ENCODE measurements at regions not wholly inside any gene's neighbourhood (a gene's known extent, or its start where the extent isn't known, plus 50 kb on each side); places are given as distances from the start of the nearest gene placed in this dataset.

DNA sequence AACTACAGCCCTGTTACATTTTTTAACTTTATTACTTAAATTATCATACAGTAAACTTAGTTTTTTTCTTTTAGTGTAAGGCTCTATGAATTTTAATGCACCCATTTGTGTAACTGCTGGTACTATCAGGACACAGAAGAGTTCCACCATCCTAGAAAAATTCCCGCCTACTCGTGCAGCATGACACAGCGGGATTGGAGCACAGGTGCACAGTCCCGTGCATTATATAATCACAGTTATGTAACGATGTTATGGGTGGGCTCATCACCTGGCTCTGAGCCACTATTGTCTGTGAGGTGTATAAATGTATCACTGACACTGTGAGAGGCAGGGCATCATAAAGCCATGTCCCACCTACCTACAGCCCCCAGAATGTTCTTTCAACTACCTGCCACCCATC lies 80.7 kb downstream of the DRD1 start:
- H3K36me3 ChIP-seq (replicated peaks; ENCODE audit: control insufficient read depth, insufficient read depth, low read length), result no peaks in the 10 kb centered on the region
- H3K4me3 ChIP-seq (ENCODE audit: insufficient read depth, low read depth, low read length), result no peak overlapping the region
- no peak for DNase-seq
- H3K27me3 ChIP-seq (ENCODE audit: control insufficient read depth, insufficient read depth, low read length), result no peaks in the 10 kb centered on the region

DNA sequence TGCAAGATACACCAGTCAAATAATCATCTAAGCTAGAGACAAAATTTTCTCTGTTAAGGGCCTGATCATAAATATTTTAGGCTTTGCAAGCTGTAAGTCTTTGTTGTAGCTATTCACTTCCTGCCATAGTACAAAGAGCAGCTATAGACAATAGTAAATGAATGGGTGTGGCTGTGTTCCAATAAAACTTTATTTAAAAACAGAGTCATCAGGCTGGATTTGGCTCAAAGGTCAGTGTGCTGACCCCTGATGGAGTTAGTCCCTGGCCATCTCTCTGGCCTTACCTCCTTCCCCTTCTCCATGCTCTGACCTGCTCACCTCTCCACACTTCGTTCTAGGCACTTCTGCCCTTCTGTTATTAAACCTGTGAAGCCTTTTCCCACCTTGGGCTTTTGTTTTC lies 86.0 kb downstream of the DRD1 start:
- no peak for DNase-seq
- H3K27me3 ChIP-seq (ENCODE audit: control insufficient read depth, insufficient read depth, low read length), result no peaks in the 10 kb centered on the region
- no peak overlapping the region for H3K4me3 ChIP-seq (ENCODE audit: insufficient read depth, low read depth, low read length)
- no peaks in the 10 kb centered on the region for H3K36me3 ChIP-seq (replicated peaks; ENCODE audit: control insufficient read depth, insufficient read depth, low read length)

DNA sequence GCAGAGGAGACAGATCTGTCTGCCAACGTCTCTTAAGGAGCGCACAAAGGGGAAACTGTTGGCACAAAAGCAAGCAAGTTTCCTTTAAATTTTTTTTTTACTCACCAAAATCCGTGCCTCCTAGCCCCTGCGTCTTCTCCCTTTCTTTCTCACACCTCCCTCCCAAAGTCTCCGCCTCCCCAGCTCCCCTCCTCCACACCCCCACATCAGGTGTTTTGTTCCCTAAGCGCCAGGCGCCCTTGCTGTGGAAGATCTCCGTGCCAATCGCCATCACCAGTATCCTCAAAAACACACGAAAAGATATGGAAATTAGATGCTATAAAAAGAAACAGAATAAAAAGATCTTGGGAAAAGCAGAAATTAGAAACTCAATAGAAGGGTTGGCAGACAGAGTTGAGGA lies 87.6 kb downstream of the DRD1 start:
- Histone ChIP-seq H3K36me3 (replicated peaks; ENCODE audit: control insufficient read depth, insufficient read depth, low read length) (no peaks in the 10 kb centered on the region), H3K4me3 (ENCODE audit: insufficient read depth, low read depth, low read length) (no peak overlapping the region), H3K27me3 (ENCODE audit: control insufficient read depth, insufficient read depth, low read length) (no peaks in the 10 kb centered on the region)
- no peak for DNase-seq

DNA sequence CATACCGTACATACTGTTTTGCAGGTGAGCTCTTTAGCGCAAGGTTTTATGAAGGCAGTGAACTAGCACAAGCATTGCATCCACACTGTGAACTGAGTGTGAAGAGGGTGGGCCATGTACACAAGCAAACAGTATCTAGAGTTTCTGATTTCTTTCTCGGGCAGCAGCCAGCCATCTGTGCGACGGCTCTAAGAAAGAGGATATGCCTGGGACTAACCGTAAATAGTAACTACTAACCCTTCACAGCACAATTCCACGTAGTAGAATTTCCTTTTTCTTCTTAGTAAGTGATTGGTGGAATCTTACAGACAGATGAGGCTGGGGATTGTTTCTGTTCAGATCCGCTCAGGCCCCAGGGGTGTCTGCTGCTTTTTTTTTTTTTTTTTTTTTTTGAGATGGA lies 89.0 kb downstream of the DRD1 start:
- Histone ChIP-seq H3K27me3 (ENCODE audit: control insufficient read depth, insufficient read depth, low read length) (no peaks in the 10 kb centered on the region), H3K4me3 (ENCODE audit: insufficient read depth, low read depth, low read length) (no peak overlapping the region), H3K36me3 (replicated peaks; ENCODE audit: control insufficient read depth, insufficient read depth, low read length) (no peaks in the 10 kb centered on the region)
- DNase-seq, result no peak

DNA sequence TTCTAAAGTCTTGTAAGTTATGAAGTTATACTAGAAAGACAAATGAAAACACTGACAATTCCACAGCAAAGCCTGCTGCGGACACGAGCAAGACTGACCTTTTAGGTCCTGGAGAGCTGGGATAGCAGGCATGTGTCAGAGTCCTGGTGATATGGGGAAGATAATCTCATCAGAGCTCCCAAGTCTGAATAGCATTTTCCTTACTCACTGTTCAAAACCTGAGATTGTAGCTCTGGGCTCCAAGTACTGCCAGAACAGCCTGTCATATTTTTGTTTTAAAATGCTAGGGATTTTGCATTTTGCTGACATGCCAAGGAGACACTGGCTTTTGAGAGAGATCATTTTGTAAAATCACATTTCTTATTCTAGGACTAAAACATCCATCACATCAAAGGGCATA lies 90.1 kb downstream of the DRD1 start:
- 0 out of 2 replicates have a peak, but pooled peaks cover 1% of the 10 kb centered on the region for H3K27me3 ChIP-seq (ENCODE audit: control insufficient read depth, insufficient read depth, low read length)
- no peaks in the 10 kb centered on the region for H3K36me3 ChIP-seq (replicated peaks; ENCODE audit: control insufficient read depth, insufficient read depth, low read length)
- DNase-seq, result no peak
- no peak overlapping the region for H3K4me3 ChIP-seq (ENCODE audit: insufficient read depth, low read depth, low read length)

DNA sequence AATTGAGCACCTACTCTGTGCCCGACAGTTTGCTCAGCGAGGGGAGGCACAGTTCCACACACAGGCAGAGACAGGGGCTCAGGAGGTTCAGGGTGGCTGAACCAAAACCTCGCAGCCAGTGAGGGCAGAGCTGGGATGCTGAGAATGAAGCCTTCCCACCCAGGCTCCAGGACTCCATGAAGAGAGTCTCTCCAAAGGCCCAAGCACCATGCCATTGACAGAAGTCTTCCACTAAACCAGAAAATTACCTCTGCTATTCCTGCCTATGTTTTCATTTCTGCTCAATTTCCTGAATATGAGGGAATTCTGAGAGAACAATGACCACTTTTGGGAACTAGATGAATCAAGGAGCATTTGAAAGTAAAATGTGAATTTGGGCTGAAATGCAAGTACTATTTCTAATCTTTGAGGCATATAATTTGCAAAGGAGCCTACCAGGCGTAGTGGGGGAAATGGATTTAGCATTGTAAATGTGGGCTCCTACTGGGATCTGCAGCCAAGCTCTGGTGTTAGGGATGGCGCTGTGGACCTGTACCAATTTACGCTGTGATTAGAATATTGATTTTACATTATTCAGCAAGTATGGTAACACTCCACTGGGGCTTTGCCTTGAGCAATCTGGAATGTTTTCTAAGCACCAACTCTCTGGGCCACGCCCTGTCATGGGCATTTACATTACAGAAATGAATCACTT lies 91.9 kb downstream of the DRD1 start:
- H3K27me3 ChIP-seq (ENCODE audit: control insufficient read depth, insufficient read depth, low read length), result 0 out of 2 replicates have a peak, but pooled peaks cover 1% of the 10 kb centered on the region
- H3K36me3 ChIP-seq (replicated peaks; ENCODE audit: control insufficient read depth, insufficient read depth, low read length), result no peaks in the 10 kb centered on the region
- DNase-seq, result no peak
- H3K4me3 ChIP-seq (ENCODE audit: insufficient read depth, low read depth, low read length), result no peak overlapping the region

DNA sequence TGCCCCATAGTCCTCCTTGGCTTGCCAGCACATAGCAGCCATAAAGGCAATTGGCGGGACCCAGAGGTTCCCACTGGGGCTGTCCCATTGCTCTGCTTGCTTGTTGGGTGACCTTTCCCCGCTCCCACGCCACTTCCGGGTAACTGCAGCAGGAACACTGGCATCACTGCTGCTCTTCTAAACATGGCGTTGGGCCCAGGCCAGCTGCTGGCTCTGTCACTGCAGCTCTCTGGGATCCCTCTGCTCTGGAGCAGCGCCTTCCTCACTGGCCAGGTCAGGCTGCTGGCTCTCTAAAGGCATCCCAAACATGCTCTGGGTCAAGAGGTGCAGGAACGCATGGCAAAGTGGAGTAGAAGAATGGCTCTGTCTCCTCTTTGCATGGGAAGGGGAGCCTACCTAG lies 92.9 kb downstream of the DRD1 start:
- DNase-seq, result no peak
- H3K27me3 ChIP-seq (ENCODE audit: control insufficient read depth, insufficient read depth, low read length), result 0 out of 2 replicates have a peak, but pooled peaks cover 1% of the 10 kb centered on the region
- no peak overlapping the region for H3K4me3 ChIP-seq (ENCODE audit: insufficient read depth, low read depth, low read length)
- H3K36me3 ChIP-seq (replicated peaks; ENCODE audit: control insufficient read depth, insufficient read depth, low read length), result no peaks in the 10 kb centered on the region

DNA sequence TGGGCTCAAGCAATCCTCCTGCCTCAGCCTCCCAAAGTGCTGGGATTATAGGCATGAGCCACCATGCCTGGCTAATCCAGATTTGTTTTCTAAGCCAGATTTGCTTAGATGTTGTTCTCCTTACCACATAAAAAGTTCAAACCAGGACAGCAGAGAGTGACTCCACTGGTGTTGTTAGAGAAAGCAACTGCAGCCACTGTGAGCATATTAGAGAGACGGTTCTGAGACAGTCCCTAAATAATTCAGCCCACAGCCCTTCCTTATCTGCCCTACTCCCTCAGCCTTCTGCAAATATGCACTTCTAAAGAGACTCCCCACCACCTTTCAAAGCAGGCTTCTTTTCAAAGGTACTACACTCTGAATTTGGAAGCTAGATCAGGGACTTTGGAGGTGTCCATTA lies 96.1 kb downstream of the DRD1 start:
- Histone ChIP-seq H3K4me3 (ENCODE audit: insufficient read depth, low read depth, low read length) (no peak overlapping the region), H3K27me3 (ENCODE audit: control insufficient read depth, insufficient read depth, low read length) (0 out of 2 replicates have a peak, but pooled peaks cover 1% of the 10 kb centered on the region), H3K36me3 (replicated peaks; ENCODE audit: control insufficient read depth, insufficient read depth, low read length) (no peaks in the 10 kb centered on the region)
- DNase-seq, result no peak

DNA sequence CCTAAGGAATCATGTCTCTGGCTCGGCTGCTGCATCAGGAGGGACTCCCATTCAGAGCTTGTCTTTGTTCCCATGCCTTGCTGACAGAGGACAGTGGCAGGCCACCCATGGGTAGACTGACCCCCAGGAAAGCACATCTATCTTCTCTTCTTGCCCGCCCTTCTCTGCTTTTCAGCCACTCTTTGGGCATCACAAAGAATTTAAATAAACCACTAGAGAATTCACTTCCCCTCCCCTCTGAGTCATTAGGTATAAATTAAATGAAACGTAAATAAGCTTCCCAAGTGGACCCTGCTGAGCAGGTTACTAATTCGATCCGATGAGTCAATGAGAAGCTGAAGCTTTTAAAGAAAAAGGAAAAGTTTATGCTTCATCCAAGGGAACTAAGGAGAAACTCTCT lies 97.0 kb downstream of the DRD1 start:
- H3K27me3 ChIP-seq (ENCODE audit: control insufficient read depth, insufficient read depth, low read length), result 0 out of 2 replicates have a peak, but pooled peaks cover 1% of the 10 kb centered on the region
- DNase-seq, result peak; percentile 26
- H3K4me3 ChIP-seq (ENCODE audit: insufficient read depth, low read depth, low read length), result no peak overlapping the region
- no peaks in the 10 kb centered on the region for H3K36me3 ChIP-seq (replicated peaks; ENCODE audit: control insufficient read depth, insufficient read depth, low read length)

DNA sequence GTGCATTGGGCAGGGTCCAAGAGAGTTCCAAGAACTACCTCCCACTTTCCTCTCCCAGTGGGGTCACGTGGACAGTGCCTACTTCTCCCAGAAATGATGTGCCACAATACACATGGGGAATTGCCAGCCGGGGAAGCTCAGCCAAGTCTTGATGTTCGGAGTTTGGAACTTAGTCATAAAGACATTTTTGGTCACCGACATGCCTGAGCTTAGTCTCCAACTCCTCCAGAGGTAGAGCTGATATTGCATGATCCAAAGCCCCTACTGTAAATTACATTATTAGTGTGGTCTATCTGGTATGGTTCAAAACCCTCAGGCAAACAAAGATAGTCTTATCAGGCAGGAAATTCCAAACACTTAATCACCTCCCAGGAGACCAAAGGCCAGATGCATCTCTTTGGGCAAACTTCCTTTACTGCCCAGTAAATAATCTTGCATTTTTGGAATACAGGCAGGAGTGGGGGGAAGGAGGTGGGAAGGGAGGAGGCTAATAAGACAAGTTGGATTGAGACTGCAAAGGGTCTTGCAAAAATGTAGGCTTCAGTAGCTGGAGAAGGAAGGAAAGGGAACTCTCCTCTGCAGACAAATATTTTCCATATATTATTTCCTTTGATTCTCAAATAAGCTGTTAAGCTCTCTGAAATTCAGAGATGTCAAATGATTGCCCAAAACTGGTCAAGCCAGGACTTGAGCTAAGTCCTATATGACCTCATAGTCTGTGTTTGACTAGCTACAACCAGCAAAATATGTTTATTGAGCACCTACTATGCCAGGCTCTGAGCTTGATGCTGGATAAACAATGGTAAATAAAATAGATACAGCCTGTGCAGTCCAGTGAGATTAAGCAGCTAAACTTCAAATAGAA lies 99.4 kb downstream of the DRD1 start:
- DNase-seq, result no peak

DNA sequence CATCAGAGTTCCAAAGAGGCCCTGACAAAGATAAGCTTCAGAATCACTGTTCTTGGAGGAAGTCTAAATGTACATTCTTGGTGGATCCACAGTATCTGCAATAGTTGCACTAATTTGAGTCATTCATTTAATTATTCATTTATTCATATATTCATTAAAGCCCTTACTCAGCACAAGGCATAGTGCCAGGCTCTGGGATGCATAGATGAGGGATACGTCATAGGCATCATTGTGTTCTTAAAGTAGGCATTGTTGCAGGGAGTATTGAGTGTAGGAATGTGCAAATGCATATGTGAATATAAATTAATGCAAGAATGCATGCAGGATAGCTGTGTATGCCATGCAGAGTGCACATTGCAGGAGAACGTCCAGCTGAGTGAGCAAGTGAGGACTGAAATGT lies 100.7 kb downstream of the DRD1 start:
- no peaks in the 10 kb centered on the region for H3K36me3 ChIP-seq (replicated peaks; ENCODE audit: control insufficient read depth, insufficient read depth, low read length)
- no peaks in the 10 kb centered on the region for H3K27me3 ChIP-seq (ENCODE audit: control insufficient read depth, insufficient read depth, low read length)
- DNase-seq, result no peak
- H3K4me3 ChIP-seq (ENCODE audit: insufficient read depth, low read depth, low read length), result no peak overlapping the region

More for the DNA sequence above, 99.4 kb downstream of the DRD1 start:
- H3K27me3 ChIP-seq (ENCODE audit: control insufficient read depth, insufficient read depth, low read length), result 0 out of 2 replicates have a peak, but pooled peaks cover 1% of the 10 kb centered on the region
- H3K36me3 ChIP-seq (replicated peaks; ENCODE audit: control insufficient read depth, insufficient read depth, low read length), result no peaks in the 10 kb centered on the region
- H3K4me3 ChIP-seq (ENCODE audit: insufficient read depth, low read depth, low read length), result no peak overlapping the region

DNA sequence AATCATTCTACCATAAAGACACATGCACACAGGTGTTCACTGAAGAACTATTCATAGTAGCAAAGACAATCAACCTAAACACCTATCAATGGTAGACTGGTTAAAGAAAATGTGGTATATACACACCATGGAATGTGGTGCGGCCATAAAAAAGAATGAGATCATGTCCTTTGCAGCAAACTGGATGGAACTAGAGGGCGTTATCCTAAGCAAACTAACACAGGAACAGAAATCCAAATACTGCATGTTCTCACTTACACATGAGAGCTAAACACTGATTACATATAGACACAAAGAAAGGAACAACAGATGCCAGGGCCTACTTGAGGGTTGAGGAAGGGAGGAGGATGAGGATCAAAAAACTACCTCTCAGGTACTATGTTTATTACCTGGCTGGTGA lies 103.8 kb downstream of the DRD1 start:
- no peaks in the 10 kb centered on the region for H3K27me3 ChIP-seq (ENCODE audit: control insufficient read depth, insufficient read depth, low read length)
- DNase-seq, result no peak
- no peak overlapping the region for H3K4me3 ChIP-seq (ENCODE audit: insufficient read depth, low read depth, low read length)
- H3K36me3 ChIP-seq (replicated peaks; ENCODE audit: control insufficient read depth, insufficient read depth, low read length), result no peaks in the 10 kb centered on the region

DNA sequence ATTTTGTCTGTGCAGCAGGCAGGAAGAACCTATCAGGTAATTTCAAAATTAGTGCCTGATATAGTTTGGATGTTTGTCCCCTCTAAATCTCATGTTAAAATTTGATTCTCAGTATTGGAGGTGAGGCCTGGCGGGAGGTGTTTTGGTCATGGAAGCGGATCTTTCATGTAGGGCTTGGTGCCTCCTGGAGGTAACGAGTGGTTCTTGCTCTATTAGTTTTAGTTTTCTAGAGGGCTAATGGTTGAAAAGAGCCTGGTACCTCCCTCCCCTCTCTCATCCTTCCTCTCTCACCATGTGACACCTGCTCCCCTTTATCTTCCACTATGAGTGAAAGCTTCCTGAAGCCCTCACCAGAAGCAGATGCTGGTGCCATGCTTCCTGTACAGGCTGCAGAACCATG lies 106.3 kb downstream of the DRD1 start:
- Histone ChIP-seq H3K36me3 (replicated peaks; ENCODE audit: control insufficient read depth, insufficient read depth, low read length) (no peaks in the 10 kb centered on the region), H3K4me3 (ENCODE audit: insufficient read depth, low read depth, low read length) (no peak overlapping the region), H3K27me3 (ENCODE audit: control insufficient read depth, insufficient read depth, low read length) (no peaks in the 10 kb centered on the region)
- DNase-seq, result peak; percentile 42

DNA sequence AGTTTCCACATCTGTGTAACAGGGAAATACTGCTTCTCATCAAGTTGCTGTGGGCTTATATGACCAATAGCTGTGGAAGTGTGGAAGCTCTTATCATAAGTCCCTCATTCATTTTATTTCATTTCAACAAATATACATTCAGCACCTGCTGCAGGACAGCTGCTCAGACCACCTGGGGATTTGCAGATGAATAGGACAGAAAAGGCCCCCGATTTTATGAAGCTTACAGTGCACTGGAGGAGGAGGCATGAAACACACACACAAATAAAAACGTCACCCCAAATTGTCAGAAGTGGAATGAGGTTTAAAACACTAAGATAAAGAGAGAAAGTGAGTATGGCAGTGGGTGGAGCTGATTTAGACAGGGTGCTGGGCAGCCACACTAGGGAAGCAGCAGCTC lies 107.2 kb downstream of the DRD1 start:
- H3K27me3 ChIP-seq (ENCODE audit: control insufficient read depth, insufficient read depth, low read length), result no peaks in the 10 kb centered on the region
- DNase-seq, result no peak

DNA sequence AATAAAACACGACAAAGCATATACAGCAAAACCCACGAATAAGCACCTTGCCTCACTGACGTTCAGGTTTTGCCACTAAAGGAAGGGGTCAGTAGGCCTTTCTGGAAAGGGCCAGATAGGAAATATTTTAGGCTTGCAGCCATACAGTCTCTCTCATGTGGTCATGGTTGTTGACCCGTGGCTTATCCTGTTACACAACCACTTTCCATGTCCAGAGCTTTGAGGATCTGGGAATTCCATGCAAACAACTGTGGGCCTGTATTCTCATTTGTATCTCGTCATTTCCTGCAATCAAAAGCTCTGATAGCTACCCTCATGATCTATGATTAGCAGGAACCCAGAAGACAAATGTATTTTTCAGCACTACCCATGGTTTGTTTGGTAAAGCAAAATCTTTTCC lies 108.3 kb downstream of the DRD1 start:
- DNase-seq, result no peak
- H3K27me3 ChIP-seq (ENCODE audit: control insufficient read depth, insufficient read depth, low read length), result no peaks in the 10 kb centered on the region

More for the DNA sequence above, 107.2 kb downstream of the DRD1 start:
- Histone ChIP-seq H3K36me3 (replicated peaks; ENCODE audit: control insufficient read depth, insufficient read depth, low read length) (no peaks in the 10 kb centered on the region), H3K4me3 (ENCODE audit: insufficient read depth, low read depth, low read length) (no peak overlapping the region)

More for the DNA sequence above, 108.3 kb downstream of the DRD1 start:
- Histone ChIP-seq H3K36me3 (replicated peaks; ENCODE audit: control insufficient read depth, insufficient read depth, low read length) (no peaks in the 10 kb centered on the region), H3K4me3 (ENCODE audit: insufficient read depth, low read depth, low read length) (no peak overlapping the region)

Measured in H7 (cell line).